ENCODE measurements at regions not wholly inside any gene's neighbourhood (a gene's known extent, or its start where the extent isn't known, plus 50 kb on each side); places are given as distances from the start of the nearest gene placed in this dataset.

GRCh38 chr3:177795859-177796258 lies 598.6 kb upstream of the TBL1XR1 start:
- TF ChIP-seq, protein P1, sequence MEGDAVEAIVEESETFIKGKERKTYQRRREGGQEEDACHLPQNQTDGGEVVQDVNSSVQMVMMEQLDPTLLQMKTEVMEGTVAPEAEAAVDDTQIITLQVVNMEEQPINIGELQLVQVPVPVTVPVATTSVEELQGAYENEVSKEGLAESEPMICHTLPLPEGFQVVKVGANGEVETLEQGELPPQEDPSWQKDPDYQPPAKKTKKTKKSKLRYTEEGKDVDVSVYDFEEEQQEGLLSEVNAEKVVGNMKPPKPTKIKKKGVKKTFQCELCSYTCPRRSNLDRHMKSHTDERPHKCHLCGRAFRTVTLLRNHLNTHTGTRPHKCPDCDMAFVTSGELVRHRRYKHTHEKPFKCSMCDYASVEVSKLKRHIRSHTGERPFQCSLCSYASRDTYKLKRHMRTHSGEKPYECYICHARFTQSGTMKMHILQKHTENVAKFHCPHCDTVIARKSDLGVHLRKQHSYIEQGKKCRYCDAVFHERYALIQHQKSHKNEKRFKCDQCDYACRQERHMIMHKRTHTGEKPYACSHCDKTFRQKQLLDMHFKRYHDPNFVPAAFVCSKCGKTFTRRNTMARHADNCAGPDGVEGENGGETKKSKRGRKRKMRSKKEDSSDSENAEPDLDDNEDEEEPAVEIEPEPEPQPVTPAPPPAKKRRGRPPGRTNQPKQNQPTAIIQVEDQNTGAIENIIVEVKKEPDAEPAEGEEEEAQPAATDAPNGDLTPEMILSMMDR (IDR thresholded peaks at IDR 0.05): no peak
- no peak for TF ChIP-seq POLR2A (IDR thresholded peaks at IDR 0.05)

Data from thyroid gland (tissue), 4 donors.